Midbrain (tissue), 1 donor: ENCODE measurements at regions not wholly inside any gene's neighbourhood (a gene's known extent, or its start where the extent isn't known, plus 50 kb on each side); places are given as distances from the start of the nearest gene placed in this dataset.

Experiments
- DNase-seq: peaks from one replicate; lab custom pipeline; 2025; lab: John Stamatoyannopoulos, UW

DNA sequence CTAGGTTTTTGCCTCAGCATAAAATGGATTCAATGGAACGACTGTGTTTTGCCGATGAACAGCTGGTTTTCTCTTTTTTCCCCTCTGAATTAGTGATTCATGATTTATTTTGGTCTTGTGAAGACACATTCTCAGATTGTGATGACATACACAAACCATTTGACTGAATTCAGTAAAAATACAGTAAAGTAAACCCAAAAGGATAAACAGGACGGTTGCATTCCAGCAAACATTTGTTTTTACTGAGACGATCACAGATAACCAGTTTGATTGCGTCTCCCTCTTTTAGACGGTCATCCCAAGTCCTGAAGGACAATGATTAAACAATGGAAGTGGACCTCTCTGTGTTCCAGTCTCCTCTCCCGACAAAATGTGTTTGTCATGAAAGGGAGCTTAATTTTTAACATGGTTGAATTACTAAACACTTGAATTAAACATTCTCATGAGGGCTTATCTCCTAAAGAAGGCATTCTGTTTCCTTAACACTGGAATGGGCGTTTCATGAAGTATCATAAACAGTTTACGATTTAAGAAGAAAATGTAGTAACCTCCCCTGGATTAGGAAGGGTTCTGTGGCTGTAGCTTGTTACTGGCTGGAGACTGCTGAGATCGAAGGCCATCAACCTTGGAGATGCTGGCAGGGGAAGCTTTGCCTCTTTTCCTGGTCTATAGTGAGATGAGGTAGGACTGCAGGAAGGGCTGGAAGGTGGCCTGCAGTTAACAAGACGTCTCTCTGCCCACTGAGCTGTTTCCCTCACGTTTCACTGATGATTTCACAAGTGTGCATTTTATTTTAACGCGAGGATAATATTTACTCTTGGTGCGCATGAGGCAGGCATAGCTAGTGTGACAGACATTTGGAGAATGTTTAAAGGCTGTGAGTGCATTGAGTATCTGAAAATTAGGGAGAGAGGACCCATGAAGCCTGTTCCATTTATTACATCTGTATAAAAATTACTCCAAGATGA lies 457.9 kb downstream of the FGF9 start:
- no peak for DNase-seq

- no peak for DNase-seq
These were observed 459.4 kb downstream of the FGF9 start for GRCh38 chr13:22130254-22130653.

- DNase-seq, result no peak
These were observed 463.4 kb downstream of the FGF9 start for GRCh38 chr13:22134261-22134660.

GRCh38 chr13:22135446-22135845 lies 464.6 kb downstream of the FGF9 start:
- no peak for DNase-seq

- DNase-seq, result no peak
These were observed 466.6 kb downstream of the FGF9 start for GRCh38 chr13:22137361-22138050.

DNA sequence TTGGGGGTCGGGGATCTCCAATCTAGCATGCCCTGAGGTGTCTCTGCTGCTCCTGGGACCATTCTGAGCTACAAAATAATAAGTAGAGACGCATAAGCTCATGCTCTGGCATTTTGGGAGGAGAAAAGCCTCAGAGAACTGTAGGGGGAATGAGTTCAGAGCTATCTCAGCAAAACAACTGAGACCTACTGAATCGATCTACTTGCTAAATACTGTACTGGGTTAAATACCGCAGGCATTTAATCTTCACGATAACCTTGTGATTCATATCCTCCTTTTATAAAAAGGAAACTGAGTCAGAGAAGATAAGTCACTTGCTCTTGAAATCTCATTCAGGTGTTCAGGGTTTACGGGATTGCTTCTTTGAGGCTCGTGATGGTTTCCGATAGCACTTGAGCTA lies 468.1 kb downstream of the FGF9 start:
- DNase-seq, result no peak

- DNase-seq, result no peak
These were observed 470.8 kb downstream of the FGF9 start for GRCh38 chr13:22141716-22142115.

GRCh38 chr13:22143671-22144070 lies 472.8 kb downstream of the FGF9 start:
- DNase-seq, result no peak

- no peak for DNase-seq
These were observed 473.9 kb downstream of the FGF9 start for GRCh38 chr13:22144806-22145205.

GRCh38 chr13:22148187-22148586 lies 477.3 kb downstream of the FGF9 start:
- no peak for DNase-seq

GRCh38 chr13:22152751-22153150 lies 481.9 kb downstream of the FGF9 start:
- DNase-seq, result no peak

GRCh38 chr13:22154041-22154440 lies 483.2 kb downstream of the FGF9 start:
- DNase-seq, result no peak

DNA sequence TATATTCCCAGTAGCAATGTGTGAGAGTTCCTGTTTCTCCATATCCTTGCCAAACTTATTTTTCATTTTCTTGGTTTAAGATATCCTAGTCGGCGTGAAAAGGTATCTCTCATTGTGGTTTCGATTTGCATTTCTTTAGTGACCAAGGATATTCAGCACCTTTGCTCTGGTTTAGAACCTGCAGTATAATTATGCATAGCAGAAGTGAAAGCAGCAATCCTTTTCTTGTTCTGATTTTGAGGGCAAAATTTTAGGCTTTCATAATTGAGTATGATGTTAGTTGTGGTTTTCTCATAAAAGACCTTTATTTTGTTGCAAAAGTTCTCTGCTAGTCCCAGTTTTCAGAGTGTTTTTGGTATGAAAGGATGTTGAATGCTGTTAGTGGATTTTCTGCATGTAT lies 491.0 kb downstream of the FGF9 start:
- DNase-seq, result no peak

DNA sequence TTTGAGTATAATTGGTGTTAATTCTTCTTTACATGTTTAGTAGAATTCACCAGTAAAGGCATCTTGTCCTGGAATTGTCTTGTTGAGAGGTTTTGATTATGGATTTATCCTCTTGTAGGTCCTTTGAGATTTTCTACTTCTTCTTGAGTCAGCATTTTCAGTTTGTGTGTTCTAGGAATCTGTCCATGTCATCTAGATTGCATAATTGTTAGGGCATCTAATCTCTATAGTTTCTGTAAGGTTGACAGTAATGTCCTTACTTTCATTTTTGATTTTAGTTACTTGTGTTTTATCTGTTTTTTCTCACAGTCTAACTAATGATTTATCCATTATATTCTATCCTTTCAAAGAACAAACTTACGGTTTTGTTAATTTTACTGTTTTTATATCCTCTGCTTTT lies 492.0 kb downstream of the FGF9 start:
- no peak for DNase-seq

DNA sequence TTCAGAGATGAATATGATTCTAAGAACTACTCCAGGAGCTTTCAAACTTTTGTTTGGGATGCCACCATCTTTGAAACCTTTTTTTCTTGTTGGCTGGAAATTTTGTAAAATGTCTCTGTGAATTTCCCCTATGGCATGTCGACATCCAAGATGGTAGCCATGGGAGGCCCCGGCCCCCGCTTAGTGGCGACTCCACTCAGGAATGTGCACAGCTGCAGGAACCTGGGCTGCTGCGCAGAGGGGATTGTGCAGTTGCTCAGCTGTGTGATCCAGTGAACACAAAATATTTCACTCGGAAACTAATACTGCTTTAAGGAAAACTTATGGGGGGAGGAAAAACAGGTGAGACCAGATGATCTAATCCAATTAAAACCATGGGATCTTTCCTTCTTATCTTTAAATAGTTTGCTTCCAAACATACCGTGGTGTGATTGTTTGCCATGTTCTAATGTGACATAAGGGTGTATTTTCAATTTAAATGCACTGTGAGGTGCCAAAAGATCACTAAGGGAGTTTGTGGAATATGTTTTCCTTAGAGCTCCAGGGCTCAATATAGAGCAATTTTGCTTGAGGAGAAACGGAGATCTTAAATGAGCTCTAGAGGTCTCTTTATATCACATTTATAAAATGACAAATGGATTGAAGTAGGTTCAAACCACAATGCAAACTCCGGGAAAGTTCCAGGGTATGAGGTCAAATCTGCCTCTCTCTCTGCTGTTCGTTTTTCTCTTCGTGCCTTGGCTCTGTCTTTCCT lies 497.7 kb downstream of the FGF9 start:
- no peak for DNase-seq

- DNase-seq, result no peak
These were observed 498.6 kb downstream of the FGF9 start for GRCh38 chr13:22169473-22169872.

DNA sequence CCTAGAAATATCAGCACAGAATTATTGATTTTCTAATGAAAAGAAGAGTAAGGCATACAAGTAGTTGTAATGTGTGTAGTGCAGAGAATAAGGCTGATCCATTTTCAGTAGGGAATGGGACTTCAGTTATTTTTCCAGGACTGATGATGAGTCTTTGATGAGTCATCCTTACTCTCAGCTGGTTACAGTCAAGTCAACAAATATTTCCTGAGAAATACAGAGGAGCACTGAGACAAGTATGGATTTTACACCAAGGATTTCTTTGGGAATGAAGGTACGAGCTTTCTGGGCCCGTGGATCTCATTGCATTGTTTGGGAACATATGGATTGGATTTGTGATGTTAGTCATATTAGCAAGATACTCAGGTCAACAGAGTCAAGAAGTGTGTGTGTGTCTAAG lies 502.7 kb downstream of the FGF9 start:
- no peak for DNase-seq

DNA sequence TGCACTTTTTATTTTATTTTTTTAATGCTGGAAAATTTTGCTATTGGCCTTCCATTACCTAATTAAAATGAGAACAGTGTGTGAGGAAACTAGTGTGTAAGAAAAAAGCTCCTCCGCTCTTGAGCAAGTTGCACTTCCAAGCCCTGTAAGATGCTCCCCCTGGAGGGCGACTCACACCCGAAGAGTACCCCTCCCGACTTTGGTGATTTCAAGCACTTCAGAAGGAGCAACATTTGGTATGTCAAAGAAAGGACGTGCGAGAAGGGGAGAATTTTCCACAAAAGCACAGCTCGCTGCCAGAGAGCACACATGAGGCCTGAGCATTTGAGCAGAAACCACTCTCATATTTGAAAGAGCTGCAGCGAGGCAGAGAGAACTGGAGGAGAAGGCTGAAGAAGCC lies 504.4 kb downstream of the FGF9 start:
- DNase-seq, result no peak

- no peak for DNase-seq
These were observed 504.9 kb downstream of the FGF9 start for GRCh38 chr13:22175815-22176214.

GRCh38 chr13:22176968-22177520 lies 506.2 kb downstream of the FGF9 start:
- DNase-seq, result no peak

- DNase-seq, result no peak
These were observed 508.0 kb downstream of the FGF9 start for GRCh38 chr13:22178878-22179277.

DNA sequence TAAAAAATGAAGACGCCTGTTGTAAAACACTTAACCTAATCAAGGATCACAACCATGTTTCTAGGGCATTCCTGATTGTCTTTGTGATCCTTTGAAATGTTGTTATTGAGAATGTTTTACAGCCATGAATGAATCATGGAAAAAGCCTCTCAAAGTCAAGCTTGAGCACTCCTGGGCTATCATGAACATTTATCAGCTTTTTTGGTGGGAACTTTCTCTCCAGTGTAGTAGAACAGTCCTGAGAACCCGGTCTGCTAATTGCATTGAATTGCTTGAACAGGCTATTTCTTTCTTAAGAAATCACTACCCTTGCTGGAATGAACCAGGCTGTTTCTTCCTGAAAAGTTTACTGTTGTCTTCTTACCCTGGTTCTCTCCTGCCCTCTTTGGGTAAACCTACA lies 516.5 kb downstream of the FGF9 start:
- DNase-seq, result no peak
